ENCODE measurements at regions not wholly inside any gene's neighbourhood (a gene's known extent, or its start where the extent isn't known, plus 50 kb on each side); places are given as distances from the start of the nearest gene placed in this dataset.

DNA sequence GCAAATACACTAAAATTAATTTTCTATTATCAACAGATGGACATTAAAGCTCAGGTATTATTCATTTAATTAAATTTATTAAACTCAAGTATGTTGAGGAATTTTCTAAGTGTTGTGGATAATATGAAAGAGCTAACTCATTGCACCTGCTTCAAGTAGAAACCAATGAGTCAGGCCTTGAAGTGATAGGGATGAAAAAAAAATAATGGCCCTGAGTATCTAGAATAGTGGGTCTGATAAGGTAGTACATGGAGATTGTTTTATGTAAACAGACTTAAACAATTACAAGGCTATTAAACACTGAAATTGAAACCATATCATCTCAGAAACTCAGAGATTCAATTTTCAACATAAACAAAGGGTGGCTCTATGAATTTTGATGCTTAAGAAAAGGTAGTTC, 857.1 kb upstream of the GBE1 start:
- TF ChIP-seq SIN3A (IDR thresholded peaks at IDR 0.05; ENCODE audit: borderline replicate concordance, insufficient read depth, low read length) (no peak), POLR2AphosphoS5 (IDR thresholded peaks at IDR 0.05; ENCODE audit: low read depth, low read length) (no peak), FOXP2 (optimal IDR thresholded peaks at IDR 0.05; ENCODE audit: borderline replicate concordance, extremely low read depth, extremely low read length, insufficient read depth) (no peak), TAF1 (IDR thresholded peaks at IDR 0.05; ENCODE audit: borderline replicate concordance, insufficient read depth, low read length) (no peak)
- TF ChIP-seq, protein P1, sequence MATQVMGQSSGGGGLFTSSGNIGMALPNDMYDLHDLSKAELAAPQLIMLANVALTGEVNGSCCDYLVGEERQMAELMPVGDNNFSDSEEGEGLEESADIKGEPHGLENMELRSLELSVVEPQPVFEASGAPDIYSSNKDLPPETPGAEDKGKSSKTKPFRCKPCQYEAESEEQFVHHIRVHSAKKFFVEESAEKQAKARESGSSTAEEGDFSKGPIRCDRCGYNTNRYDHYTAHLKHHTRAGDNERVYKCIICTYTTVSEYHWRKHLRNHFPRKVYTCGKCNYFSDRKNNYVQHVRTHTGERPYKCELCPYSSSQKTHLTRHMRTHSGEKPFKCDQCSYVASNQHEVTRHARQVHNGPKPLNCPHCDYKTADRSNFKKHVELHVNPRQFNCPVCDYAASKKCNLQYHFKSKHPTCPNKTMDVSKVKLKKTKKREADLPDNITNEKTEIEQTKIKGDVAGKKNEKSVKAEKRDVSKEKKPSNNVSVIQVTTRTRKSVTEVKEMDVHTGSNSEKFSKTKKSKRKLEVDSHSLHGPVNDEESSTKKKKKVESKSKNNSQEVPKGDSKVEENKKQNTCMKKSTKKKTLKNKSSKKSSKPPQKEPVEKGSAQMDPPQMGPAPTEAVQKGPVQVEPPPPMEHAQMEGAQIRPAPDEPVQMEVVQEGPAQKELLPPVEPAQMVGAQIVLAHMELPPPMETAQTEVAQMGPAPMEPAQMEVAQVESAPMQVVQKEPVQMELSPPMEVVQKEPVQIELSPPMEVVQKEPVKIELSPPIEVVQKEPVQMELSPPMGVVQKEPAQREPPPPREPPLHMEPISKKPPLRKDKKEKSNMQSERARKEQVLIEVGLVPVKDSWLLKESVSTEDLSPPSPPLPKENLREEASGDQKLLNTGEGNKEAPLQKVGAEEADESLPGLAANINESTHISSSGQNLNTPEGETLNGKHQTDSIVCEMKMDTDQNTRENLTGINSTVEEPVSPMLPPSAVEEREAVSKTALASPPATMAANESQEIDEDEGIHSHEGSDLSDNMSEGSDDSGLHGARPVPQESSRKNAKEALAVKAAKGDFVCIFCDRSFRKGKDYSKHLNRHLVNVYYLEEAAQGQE (IDR thresholded peaks at IDR 0.05; ENCODE audit: insufficient read depth in 1 of 2, low read depth in 2 of 2, low read length in 2 of 2), result no peak

DNA sequence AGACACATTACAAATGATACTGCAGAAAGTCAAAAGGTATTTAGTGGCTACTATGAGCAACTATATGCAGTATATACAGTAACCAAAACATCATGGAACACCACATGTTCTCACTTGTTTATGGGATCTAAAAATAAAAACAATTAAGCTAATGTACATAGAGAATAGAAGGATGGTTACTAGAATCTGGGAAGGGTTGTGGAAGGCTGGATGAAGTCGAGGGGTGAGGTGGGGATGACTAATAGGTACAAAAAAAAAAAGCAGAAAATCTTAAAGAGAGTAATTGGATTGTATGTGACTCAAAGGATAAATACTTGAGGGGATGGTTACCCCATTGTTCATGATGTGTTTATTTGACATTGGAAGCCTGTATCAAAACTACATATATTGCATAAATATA, 848.8 kb upstream of the GBE1 start:
- TF ChIP-seq FOXP2 (optimal IDR thresholded peaks at IDR 0.05; ENCODE audit: borderline replicate concordance, extremely low read depth, extremely low read length, insufficient read depth) (no peak), SIN3A (IDR thresholded peaks at IDR 0.05; ENCODE audit: borderline replicate concordance, insufficient read depth, low read length) (no peak), POLR2AphosphoS5 (IDR thresholded peaks at IDR 0.05; ENCODE audit: low read depth, low read length) (no peak), TAF1 (IDR thresholded peaks at IDR 0.05; ENCODE audit: borderline replicate concordance, insufficient read depth, low read length) (no peak)
- TF ChIP-seq, protein P1 (IDR thresholded peaks at IDR 0.05; ENCODE audit: insufficient read depth in 1 of 2, low read depth in 2 of 2, low read length in 2 of 2), result no peak

DNA sequence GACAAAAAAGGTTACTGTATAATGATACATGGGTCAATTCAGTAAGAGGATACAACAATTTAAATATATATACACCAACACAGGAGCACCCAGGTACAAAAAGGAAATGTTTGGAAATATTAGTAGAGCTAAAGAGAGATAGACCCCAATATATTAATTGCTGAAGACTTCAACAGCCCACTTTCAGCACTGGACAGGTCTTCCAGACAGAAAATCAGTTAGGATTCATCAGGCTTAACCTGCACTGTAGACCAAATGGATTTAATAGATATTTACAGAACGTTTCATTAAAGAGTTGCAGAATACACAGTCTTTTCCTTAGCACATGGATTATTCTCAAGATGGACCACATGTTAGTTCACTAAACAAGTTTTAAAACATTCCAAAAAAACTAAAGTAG, 845.9 kb upstream of the GBE1 start:
- no peak for TF ChIP-seq TAF1 (IDR thresholded peaks at IDR 0.05; ENCODE audit: borderline replicate concordance, insufficient read depth, low read length)
- TF ChIP-seq, protein P1 (IDR thresholded peaks at IDR 0.05; ENCODE audit: insufficient read depth in 1 of 2, low read depth in 2 of 2, low read length in 2 of 2), result no peak

DNA sequence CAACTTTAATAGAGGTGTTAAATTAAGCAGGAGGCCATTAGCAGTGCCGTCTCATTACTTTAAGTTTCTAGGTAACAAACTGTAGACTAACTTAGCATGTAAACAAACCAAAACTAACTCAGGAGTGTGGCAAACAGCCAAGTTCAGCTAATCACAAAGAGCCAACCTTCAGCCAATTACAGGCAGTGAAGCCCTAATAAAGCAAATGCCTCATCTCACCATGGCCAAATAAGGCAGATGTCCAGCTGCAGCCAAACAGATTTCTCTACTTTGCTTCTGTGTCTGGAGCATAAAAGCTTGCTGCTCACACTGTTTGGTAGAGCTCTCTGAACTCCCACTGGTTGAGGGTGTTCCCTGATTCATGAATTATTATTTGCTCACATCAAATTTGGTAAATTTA, 835.4 kb upstream of the GBE1 start:
- TF ChIP-seq SIN3A (IDR thresholded peaks at IDR 0.05; ENCODE audit: borderline replicate concordance, insufficient read depth, low read length) (no peak), FOXP2 (optimal IDR thresholded peaks at IDR 0.05; ENCODE audit: borderline replicate concordance, extremely low read depth, extremely low read length, insufficient read depth) (no peak), POLR2AphosphoS5 (IDR thresholded peaks at IDR 0.05; ENCODE audit: low read depth, low read length) (no peak), TAF1 (IDR thresholded peaks at IDR 0.05; ENCODE audit: borderline replicate concordance, insufficient read depth, low read length) (no peak)
- TF ChIP-seq, protein P1 (IDR thresholded peaks at IDR 0.05; ENCODE audit: insufficient read depth in 1 of 2, low read depth in 2 of 2, low read length in 2 of 2), result no peak

DNA sequence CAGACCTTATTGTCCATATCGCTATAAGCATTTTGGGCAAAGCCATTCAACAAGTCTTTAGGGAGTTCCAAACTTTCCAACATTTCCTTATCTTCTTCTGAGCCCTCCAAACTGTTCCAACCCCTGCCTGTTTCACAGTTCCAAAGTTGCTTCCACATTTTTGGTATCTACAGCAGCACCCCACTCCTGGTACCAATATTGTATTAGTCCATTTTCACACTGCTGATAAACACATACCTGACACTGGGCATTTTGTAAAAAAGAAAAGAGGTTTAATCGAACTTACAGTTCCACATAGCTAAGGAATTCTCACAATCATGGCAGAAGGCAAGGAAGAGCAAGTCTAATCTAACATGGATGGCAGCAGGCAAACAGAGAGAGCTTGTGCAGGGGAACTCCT, 834.1 kb upstream of the GBE1 start:
- TF ChIP-seq, protein P1 (IDR thresholded peaks at IDR 0.05; ENCODE audit: insufficient read depth in 1 of 2, low read depth in 2 of 2, low read length in 2 of 2), result no peak
- no peak for TF ChIP-seq TAF1 (IDR thresholded peaks at IDR 0.05; ENCODE audit: borderline replicate concordance, insufficient read depth, low read length)
- no peak for TF ChIP-seq SIN3A (IDR thresholded peaks at IDR 0.05; ENCODE audit: borderline replicate concordance, insufficient read depth, low read length)
- no peak for TF ChIP-seq FOXP2 (optimal IDR thresholded peaks at IDR 0.05; ENCODE audit: borderline replicate concordance, extremely low read depth, extremely low read length, insufficient read depth)
- TF ChIP-seq POLR2AphosphoS5 (IDR thresholded peaks at IDR 0.05; ENCODE audit: low read depth, low read length), result no peak
